Neuronal stem cell (in vitro differentiated cells): ENCODE measurements at regions not wholly inside any gene's neighbourhood (a gene's known extent, or its start where the extent isn't known, plus 50 kb on each side); places are given as distances from the start of the nearest gene placed in this dataset.

Experiments
- DNase-seq: peaks from one replicate; pipeline ENCODE4 v3.0.0-alpha.2; 2013; ENCODE audit warnings: low spot score
- H2AFZ ChIP-seq: one replicate; pipeline ENCODE4 v1.6.1; 2013; ENCODE audit warnings: mild to moderate bottlenecking, low read length, inconsistent platforms
- H2AK5ac ChIP-seq: 2 replicates; pipeline ENCODE4 v1.6.1; 2013; ENCODE audit warnings: low read depth, mild to moderate bottlenecking, inconsistent platforms, low read length, moderate library complexity, mixed read lengths
- H2BK120ac ChIP-seq: 2 replicates; pipeline ENCODE4 v1.6.1; 2013; ENCODE audit warnings: low read depth, mild to moderate bottlenecking, inconsistent platforms, low read length, moderate library complexity, mixed read lengths
- H2BK12ac ChIP-seq: one replicate; pipeline ENCODE4 v1.6.1; 2013; ENCODE audit warnings: low read length, inconsistent platforms
- H2BK15ac ChIP-seq: 2 replicates; pipeline ENCODE4 v1.6.1; 2013; ENCODE audit warnings: mild to moderate bottlenecking, low read length, inconsistent platforms, mixed read lengths
- H2BK5ac ChIP-seq: one replicate; pipeline ENCODE4 v1.6.1; 2013; ENCODE audit warnings: inconsistent platforms, mild to moderate bottlenecking, low read length, moderate library complexity
- H3K14ac ChIP-seq: one replicate; pipeline ENCODE4 v1.6.1; 2013; ENCODE audit warnings: low read length, inconsistent platforms
- H3K18ac ChIP-seq: 2 replicates; pipeline ENCODE4 v1.6.1; 2013; ENCODE audit warnings: low read length, inconsistent platforms
- H3K23ac ChIP-seq: 2 replicates; pipeline ENCODE4 v1.6.1; 2013; ENCODE audit warnings: low read depth, mild to moderate bottlenecking, mixed read lengths, low read length, inconsistent platforms; ENCODE audit not compliant: poor library complexity
- H3K27ac ChIP-seq: replicated peaks from 3 replicates; pipeline ENCODE4 v1.5.1; 2013; ENCODE audit warnings: low read length, inconsistent platforms
- H3K27me3 ChIP-seq, 3 experiments: 2 replicates each; pipeline ENCODE4 v1.6.1; 2013; ENCODE audit warnings: low read length in 3 of 3, mild to moderate bottlenecking in 2 of 3, inconsistent platforms in 1 of 3, low read depth in 1 of 3, mixed read lengths in 1 of 3, moderate library complexity in 1 of 3; ENCODE audit not compliant: control insufficient read depth in 3 of 3, insufficient read depth in 3 of 3
- H3K36me3 ChIP-seq, 2 donors: replicated peaks in 1 of 2; 2 replicates each; pipeline ENCODE4 v1.6.1; 2013; ENCODE audit warnings: low read length in 2 of 2; ENCODE audit not compliant: control insufficient read depth in 2 of 2, insufficient read depth in 2 of 2
- H3K4ac ChIP-seq: 2 replicates; pipeline ENCODE4 v1.6.1; 2013; ENCODE audit warnings: inconsistent platforms, mild to moderate bottlenecking, low read length, moderate library complexity
- H3K4me1 ChIP-seq, 2 donors: 1 replicate in 1 of 2; 2 replicates in 1 of 2; pipeline ENCODE4 v1.6.1; 2013; ENCODE audit warnings: low read length in 2 of 2, low read depth in 1 of 2; ENCODE audit not compliant: control insufficient read depth in 2 of 2, insufficient read depth in 1 of 2
- H3K4me2 ChIP-seq: one replicate; pipeline ENCODE4 v1.6.1; 2013; ENCODE audit warnings: mild to moderate bottlenecking, low read length, inconsistent platforms; ENCODE audit not compliant: insufficient read depth, poor library complexity, severe bottlenecking
- H3K4me3 ChIP-seq, 2 donors: 2 replicates each; pipeline ENCODE4 v1.5.1; 2013; ENCODE audit warnings: low read length in 2 of 2, mild to moderate bottlenecking in 2 of 2, inconsistent platforms in 1 of 2, moderate library complexity in 1 of 2
- H3K79me1 ChIP-seq: one replicate; pipeline ENCODE4 v1.6.1; 2013; ENCODE audit warnings: low read depth, mild to moderate bottlenecking, inconsistent platforms, low read length, moderate library complexity
- H3K9ac ChIP-seq: one replicate; pipeline ENCODE4 v1.6.1; 2013; ENCODE audit warnings: mild to moderate bottlenecking, low read depth, low read length, inconsistent platforms; ENCODE audit not compliant: poor library complexity
- H3K9me3 ChIP-seq, 2 donors: replicated peaks in 1 of 2; 2 replicates each; pipeline versions ENCODE3 to v1.6.1; 2013; ENCODE audit warnings: low read length in 2 of 2, mild to moderate bottlenecking in 2 of 2, inconsistent platforms in 1 of 2, low read depth in 1 of 2, mixed read lengths in 1 of 2, moderate library complexity in 1 of 2; ENCODE audit not compliant: control insufficient read depth in 2 of 2, insufficient read depth in 1 of 2
- H4K8ac ChIP-seq: one replicate; pipeline ENCODE4 v1.6.1; 2013; ENCODE audit warnings: low read depth, mild to moderate bottlenecking, inconsistent platforms, low read length, moderate library complexity
- H4K91ac ChIP-seq: one replicate; pipeline ENCODE4 v1.6.1; 2013; ENCODE audit warnings: low read length, low read depth, mild to moderate bottlenecking, inconsistent platforms; ENCODE audit not compliant: poor library complexity
- WGBS, 2 donors: extraction: QIAGEN DNeasy Blood & Tissue Kit; methylation state at CpG; one replicate each; pipeline ENCODE4 v1.1.7; 2013; ENCODE audit warnings: missing lambda C conversion rate in 2 of 2, mixed read lengths in 1 of 2; ENCODE audit not compliant: insufficient read length in 2 of 2, insufficient replicate concordance in 1 of 2; ENCODE audit errors: extremely low coverage in 2 of 2; 5-methylcytosine and 5-hydroxymethylcytosine counted together

GRCh38 chr5:152094716-152095115 is 170.1 kb upstream of the GLRA1 start:
- Histone ChIP-seq H2AFZ (no peak overlapping the region), H3K27me3 (peaks cover 0 to 8% (median 8%) of the 10 kb centered on the region in 3 experiments), H3K79me1 (no peaks in the 10 kb centered on the region), H3K4me1 (peaks cover 0 to 2% of the 10 kb centered on the region in 2 donors), H3K4ac (no peak overlapping the region), H2BK15ac (no peak overlapping the region), H2BK5ac (no peak overlapping the region), H3K4me2 (no peak overlapping the region), H3K9me3 (no peaks in the 10 kb centered on the region), H3K18ac (no peak overlapping the region), H3K27ac (no peak overlapping the region), H3K23ac (no peak overlapping the region), H4K91ac (no peak overlapping the region), H4K8ac (no peak overlapping the region), H3K36me3 (no peaks in the 10 kb centered on the region), H2BK120ac (no peak overlapping the region), H2BK12ac (no peak overlapping the region), H2AK5ac (no peak overlapping the region), H3K14ac (no peak overlapping the region), H3K4me3 (no peak overlapping the region), H3K9ac (no peak overlapping the region)
- no peak for DNase-seq
- WGBS, 2 donors, result no CpG with 5 or more reads among the region's 2 CpGs

GRCh38 chr5:152094060-152094459 is 169.4 kb upstream of the GLRA1 start:
- no peak overlapping the region for H3K4ac ChIP-seq
- H3K14ac ChIP-seq, result no peak overlapping the region
- H3K23ac ChIP-seq, result no peak overlapping the region
- no peak overlapping the region for H3K4me3 ChIP-seq
- no peak overlapping the region for H2BK15ac ChIP-seq
- peaks cover 0 to 8% (median 8%) of the 10 kb centered on the region in 3 experiments for H3K27me3 ChIP-seq
- H3K4me2 ChIP-seq, result no peak overlapping the region
- no peak overlapping the region for H3K27ac ChIP-seq
- no peak overlapping the region for H3K18ac ChIP-seq
- DNase-seq, result no peak
- H2AK5ac ChIP-seq, result no peak overlapping the region
- no peak overlapping the region for H4K91ac ChIP-seq
- H4K8ac ChIP-seq, result no peak overlapping the region
- H3K79me1 ChIP-seq, result no peaks in the 10 kb centered on the region
- H2AFZ ChIP-seq, result no peak overlapping the region
- peaks cover 0 to 2% of the 10 kb centered on the region in 2 donors for H3K4me1 ChIP-seq
- no peak overlapping the region for H3K9ac ChIP-seq
- H3K36me3 ChIP-seq, result no peaks in the 10 kb centered on the region
- H2BK5ac ChIP-seq, result no peak overlapping the region
- H2BK12ac ChIP-seq, result no peak overlapping the region
- no peaks in the 10 kb centered on the region for H3K9me3 ChIP-seq
- no CpG with 5 or more reads among the region's 2 CpGs for WGBS, 2 donors
- H2BK120ac ChIP-seq, result no peak overlapping the region

DNA sequence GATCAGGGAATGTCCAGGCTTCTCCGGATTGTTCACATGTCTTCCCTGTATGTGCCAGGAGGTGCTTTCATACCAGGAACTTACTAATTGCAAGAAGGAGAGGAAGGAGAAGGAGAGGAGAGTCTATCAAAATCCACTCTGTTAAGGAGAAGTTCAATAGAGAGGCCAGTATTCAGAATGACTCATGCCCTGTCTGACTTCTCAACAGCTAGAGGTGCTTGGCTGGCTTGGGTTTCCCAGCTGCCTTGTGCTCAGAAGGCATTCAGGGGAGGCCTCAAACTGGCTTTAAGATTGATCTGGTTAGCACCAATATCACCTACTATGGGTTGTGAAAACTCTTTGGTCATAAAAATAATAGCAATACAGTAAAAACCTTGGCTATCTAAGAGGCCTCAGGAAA is 167.9 kb upstream of the GLRA1 start:
- no peak overlapping the region for H2AFZ ChIP-seq
- H3K9ac ChIP-seq, result no peak overlapping the region
- H3K4ac ChIP-seq, result no peak overlapping the region
- peaks cover 0 to 2% of the 10 kb centered on the region in 2 donors for H3K4me1 ChIP-seq
- no peak overlapping the region for H4K91ac ChIP-seq
- H3K9me3 ChIP-seq, result no peaks in the 10 kb centered on the region
- peaks cover 0 to 8% (median 8%) of the 10 kb centered on the region in 3 experiments for H3K27me3 ChIP-seq
- no peak overlapping the region for H2AK5ac ChIP-seq
- no peak overlapping the region for H2BK120ac ChIP-seq
- H2BK12ac ChIP-seq, result no peak overlapping the region
- H3K27ac ChIP-seq, result no peak overlapping the region
- no peaks in the 10 kb centered on the region for H3K36me3 ChIP-seq
- H2BK15ac ChIP-seq, result no peak overlapping the region
- no peak overlapping the region for H2BK5ac ChIP-seq
- H3K18ac ChIP-seq, result no peak overlapping the region
- H4K8ac ChIP-seq, result no peak overlapping the region
- no peak overlapping the region for H3K23ac ChIP-seq
- H3K79me1 ChIP-seq, result no peaks in the 10 kb centered on the region
- DNase-seq, result no peak
- H3K14ac ChIP-seq, result no peak overlapping the region
- no peak overlapping the region for H3K4me3 ChIP-seq
- WGBS, 2 donors, result no CpG with 5 or more reads among the region's 1 CpG
- no peak overlapping the region for H3K4me2 ChIP-seq

GRCh38 chr5:152089644-152090043 is 165.0 kb upstream of the GLRA1 start:
- Histone ChIP-seq H3K4me1 (peaks cover 0 to 2% of the 10 kb centered on the region in 2 donors), H3K79me1 (no peaks in the 10 kb centered on the region), H2BK5ac (no peak overlapping the region), H3K9me3 (no peaks in the 10 kb centered on the region), H4K8ac (no peak overlapping the region), H3K9ac (no peak overlapping the region), H3K14ac (no peak overlapping the region), H3K4me2 (no peak overlapping the region), H3K36me3 (no peaks in the 10 kb centered on the region), H2AFZ (no peak overlapping the region), H2BK120ac (no peak overlapping the region), H3K4me3 (no peak overlapping the region), H3K23ac (no peak overlapping the region), H2BK12ac (no peak overlapping the region), H3K27ac (no peak overlapping the region), H2AK5ac (no peak overlapping the region), H4K91ac (no peak overlapping the region), H2BK15ac (no peak overlapping the region), H3K4ac (no peak overlapping the region), H3K27me3 (peaks cover 0 to 7% (median 1%) of the 10 kb centered on the region in 3 experiments), H3K18ac (no peak overlapping the region)
- no CpG with 5 or more reads among the region's 2 CpGs for WGBS, 2 donors
- no peak for DNase-seq
